HG02970 (cell line): ENCODE measurements at regions not wholly inside any gene's neighbourhood (a gene's known extent, or its start where the extent isn't known, plus 50 kb on each side); places are given as distances from the start of the nearest gene placed in this dataset.
"Not testable (repeated sequence)": the region's sequence is repeated elsewhere in the genome, so short reads cannot be mapped to it uniquely, and the experiment has no call there.

Source experiments
- ATAC-seq: cut with Tn5 transposase; IDR thresholded peaks from one replicate; pipeline ENCODE4 v1.9.1; 2021; ENCODE audit warnings: mild to moderate bottlenecking, moderate library complexity, moderate number of reproducible peaks; ENCODE audit not compliant: unreplicated experiment, low FRiP score

GRCh38 chr14:25699981-25700380, 650.0 kb upstream of the STXBP6 start:
- ATAC-seq, result no peak

GRCh38 chr14:25698111-25698510, 648.2 kb upstream of the STXBP6 start:
- no peak for ATAC-seq

GRCh38 chr14:25696176-25696575, 646.2 kb upstream of the STXBP6 start:
- no peak for ATAC-seq

- no peak for ATAC-seq
Observed at GRCh38 chr14:25685004-25685403, 635.1 kb upstream of the STXBP6 start.

- ATAC-seq, result no peak
Observed at GRCh38 chr14:25680934-25681333, 631.0 kb upstream of the STXBP6 start.

GRCh38 chr14:25680511-25680910, 630.6 kb upstream of the STXBP6 start:
- not testable (repeated sequence) for ATAC-seq

GRCh38 chr14:25677111-25677510, 627.2 kb upstream of the STXBP6 start:
- ATAC-seq, result no peak

- ATAC-seq, result no peak
Observed at GRCh38 chr14:25667387-25667786, 617.4 kb upstream of the STXBP6 start.

GRCh38 chr14:25666877-25667276, 616.9 kb upstream of the STXBP6 start:
- ATAC-seq, result no peak

- no peak for ATAC-seq
Observed at GRCh38 chr14:25658988-25659387, 609.0 kb upstream of the STXBP6 start.

- ATAC-seq, result no peak
Observed at GRCh38 chr14:25630447-25630846, 580.5 kb upstream of the STXBP6 start.

GRCh38 chr14:25628978-25629377, 579.0 kb upstream of the STXBP6 start:
- no peak for ATAC-seq

- ATAC-seq, result no peak
Observed at GRCh38 chr14:25628390-25628789, 578.4 kb upstream of the STXBP6 start.

GRCh38 chr14:25626986-25627385, 577.0 kb upstream of the STXBP6 start:
- no peak for ATAC-seq

GRCh38 chr14:25622763-25623162, 572.8 kb upstream of the STXBP6 start:
- ATAC-seq, result no peak

- ATAC-seq, result no peak
Observed at GRCh38 chr14:25620515-25620914, 570.6 kb upstream of the STXBP6 start.

GRCh38 chr14:25615174-25615573, 565.2 kb upstream of the STXBP6 start:
- ATAC-seq, result no peak

GRCh38 chr14:25607192-25607591, 557.2 kb upstream of the STXBP6 start:
- ATAC-seq, result no peak

- no peak for ATAC-seq
Observed at GRCh38 chr14:25602106-25602505, 552.2 kb upstream of the STXBP6 start.

GRCh38 chr14:25588751-25589150, 538.8 kb upstream of the STXBP6 start:
- ATAC-seq, result no peak

- ATAC-seq, result no peak
Observed at GRCh38 chr14:25574628-25575325, 524.8 kb upstream of the STXBP6 start.

GRCh38 chr14:25570483-25570882, 520.5 kb upstream of the STXBP6 start:
- ATAC-seq, result no peak

GRCh38 chr14:25557466-25557865, 507.5 kb upstream of the STXBP6 start:
- ATAC-seq, result no peak
